CD14-positive monocyte (primary cell): ENCODE measurements at regions not wholly inside any gene's neighbourhood (a gene's known extent, or its start where the extent isn't known, plus 50 kb on each side); places are given as distances from the start of the nearest gene placed in this dataset.

Experiments
- DNase-seq, 3 donors: peaks; one replicate each; pipeline ENCODE4 v3.0.0-alpha.2; 2011 to 2022
- H2AFZ ChIP-seq: 2 replicates; pipeline ENCODE4 v1.6.0; 2012; ENCODE audit warnings: mild to moderate bottlenecking, low read depth, low read length, inconsistent platforms; ENCODE audit not compliant: insufficient read depth, poor library complexity, severe bottlenecking
- H3K27ac ChIP-seq, 2 donors: 1 replicate in 1 of 2; 2 replicates in 1 of 2; pipeline ENCODE4 v1.5.1; 2012 to 2013; ENCODE audit warnings: low read length in 2 of 2, control low read depth in 1 of 2, inconsistent platforms in 1 of 2, low read depth in 1 of 2, mild to moderate bottlenecking in 1 of 2
- H3K27me3 ChIP-seq, 2 donors: one replicate each; pipeline versions ENCODE4 v1.6.0 to v1.6.1; 2011 to 2013; ENCODE audit warnings: low read length in 2 of 2; ENCODE audit not compliant: control insufficient read depth in 2 of 2, insufficient read depth in 2 of 2
- H3K36me3 ChIP-seq, 2 donors: replicated peaks in 1 of 2; 1 replicate in 1 of 2; 2 replicates in 1 of 2; pipeline versions ENCODE4 v1.5.1 to v1.6.1; 2012 to 2013; ENCODE audit warnings: low read length in 2 of 2, control low read depth in 1 of 2, inconsistent platforms in 1 of 2, mild to moderate bottlenecking in 1 of 2; ENCODE audit not compliant: insufficient read depth in 2 of 2, control insufficient read depth in 1 of 2
- H3K4me1 ChIP-seq, 2 donors: 1 replicate in 1 of 2; 2 replicates in 1 of 2; pipeline versions ENCODE4 v1.5.1 to v1.6.1; 2012 to 2013; ENCODE audit warnings: low read length in 2 of 2, control low read depth in 1 of 2, inconsistent platforms in 1 of 2, mild to moderate bottlenecking in 1 of 2, moderate library complexity in 1 of 2; ENCODE audit not compliant: insufficient read depth in 2 of 2, control insufficient read depth in 1 of 2
- H3K4me2 ChIP-seq: replicated peaks from 2 replicates; pipeline ENCODE3; 2012; ENCODE audit warnings: low read length, moderate library complexity, mild to moderate bottlenecking; ENCODE audit not compliant: poor library complexity, severe bottlenecking; ENCODE audit errors: extremely low read depth
- H3K4me3 ChIP-seq, 3 experiments: fragments of 200-600 bp in 1 of 3; sonication (generic) in 1 of 3; replicated peaks in 1 of 3; 1 replicate in 2 of 3; 2 replicates in 1 of 3; pipeline ENCODE4 v1.5.1; 2011 to 2013; ENCODE audit warnings: low read length in 3 of 3, mild to moderate bottlenecking in 3 of 3, control low read depth in 2 of 3, low read depth in 2 of 3, inconsistent platforms in 1 of 3, moderate library complexity in 1 of 3
- H3K79me2 ChIP-seq: 2 replicates; pipeline ENCODE4 v1.6.0; 2012; ENCODE audit warnings: mild to moderate bottlenecking, control low read depth, inconsistent platforms, low read length, moderate library complexity; ENCODE audit not compliant: insufficient read depth
- H3K9ac ChIP-seq: 2 replicates; pipeline ENCODE4 v1.6.0; 2017; ENCODE audit warnings: low read length, mild to moderate bottlenecking; ENCODE audit not compliant: insufficient read depth, poor library complexity, severe bottlenecking
- H3K9me3 ChIP-seq, 2 donors: replicated peaks in 1 of 2; 1 replicate in 1 of 2; 2 replicates in 1 of 2; pipeline versions ENCODE4 v1.5.1 to v1.6.1; 2012 to 2013; ENCODE audit warnings: low read length in 2 of 2, control low read depth in 1 of 2; ENCODE audit not compliant: control insufficient read depth in 1 of 2, insufficient read depth in 1 of 2
- H4K20me1 ChIP-seq: 2 replicates; pipeline ENCODE4 v1.6.0; 2012; ENCODE audit warnings: mild to moderate bottlenecking, low read length, control low read depth, moderate library complexity; ENCODE audit not compliant: insufficient read depth
- H3K27ac Mint-ChIP-seq, 7 donors: one replicate each; pipeline ENCODE4 v1.8.0; 2020; ENCODE audit warnings: mild to moderate bottlenecking in 7 of 7, mixed read lengths in 7 of 7, moderate library complexity in 6 of 7, inconsistent platforms in 2 of 7
- H3K27me3 Mint-ChIP-seq, 3 donors: one replicate each; pipeline ENCODE4 v1.8.0; 2021 to 2022; ENCODE audit warnings: low read depth in 3 of 3, mild to moderate bottlenecking in 3 of 3, mixed read lengths in 3 of 3, moderate library complexity in 3 of 3, inconsistent platforms in 1 of 3
- H3K36me3 Mint-ChIP-seq, 2 donors: one replicate each; pipeline ENCODE4 v1.8.0; 2020; ENCODE audit warnings: mixed read lengths in 2 of 2, inconsistent platforms in 1 of 2, mild to moderate bottlenecking in 1 of 2
- H3K4me1 Mint-ChIP-seq: one replicate; pipeline ENCODE4 v1.8.0; 2020; ENCODE audit warnings: mild to moderate bottlenecking, mixed read lengths
- H3K4me3 Mint-ChIP-seq, 2 donors: one replicate each; pipeline ENCODE4 v1.8.0; 2020; ENCODE audit warnings: mild to moderate bottlenecking in 2 of 2, mixed read lengths in 2 of 2, moderate library complexity in 1 of 2
- H3K9me3 Mint-ChIP-seq, 7 donors: one replicate each; pipeline ENCODE4 v1.8.0; 2020 to 2022; ENCODE audit warnings: mixed read lengths in 7 of 7, mild to moderate bottlenecking in 6 of 7, moderate library complexity in 6 of 7, inconsistent platforms in 2 of 7
- WGBS: methylation state at CpG from one replicate; pipeline ENCODE4 v1.1.5; 2013; ENCODE audit warnings: missing lambda C conversion rate; ENCODE audit not compliant: insufficient coverage; 5-methylcytosine and 5-hydroxymethylcytosine counted together
- intact Hi-C, 2 donors: fragments of 100-400 bp; cut with micrococcal nuclease; formaldehyde crosslinking; loops; one replicate each; pipeline versions ENCODE4 v1.15.0 to v1.15.1; 2023
- TF ChIP-seq, protein P1 (sequence below): fragments of 200-600 bp; IDR thresholded peaks from one replicate; pipeline ENCODE4 v1.8.0; 2022; ENCODE audit warnings: antibody characterized with exemption, mild to moderate bottlenecking

- H3K4me3 Mint-ChIP-seq, result no peak overlapping the region
- H3K27ac ChIP-seq, result no peak overlapping the region
- H3K9me3 Mint-ChIP-seq, result peaks cover 0 to 3% (median 0%) of the 10 kb centered on the region in 7 donors
- peaks cover 4% of the 10 kb centered on the region for H3K4me1 Mint-ChIP-seq
- H3K4me2 ChIP-seq, result no peak overlapping the region
- H3K27ac Mint-ChIP-seq, result no peak overlapping the region
- H3K4me3 ChIP-seq, result no peak overlapping the region
- WGBS, result 7% methylated on average over 4 of the region's 7 CpGs
- no peak overlapping the region for H2AFZ ChIP-seq
- no peaks in the 10 kb centered on the region for H3K27me3 ChIP-seq
- no peaks in the 10 kb centered on the region for H4K20me1 ChIP-seq
- no peaks in the 10 kb centered on the region for H3K79me2 ChIP-seq
- no peak overlapping the region for H3K9ac ChIP-seq
- H3K36me3 ChIP-seq, result no peaks in the 10 kb centered on the region
- intact Hi-C loops, result no loop called here
- peaks cover 0 to 14% (median 7%) of the 10 kb centered on the region in 3 donors for H3K27me3 Mint-ChIP-seq
- H3K4me1 ChIP-seq, result no peaks in the 10 kb centered on the region
- H3K36me3 Mint-ChIP-seq, result no peaks in the 10 kb centered on the region
- TF ChIP-seq, protein P1, sequence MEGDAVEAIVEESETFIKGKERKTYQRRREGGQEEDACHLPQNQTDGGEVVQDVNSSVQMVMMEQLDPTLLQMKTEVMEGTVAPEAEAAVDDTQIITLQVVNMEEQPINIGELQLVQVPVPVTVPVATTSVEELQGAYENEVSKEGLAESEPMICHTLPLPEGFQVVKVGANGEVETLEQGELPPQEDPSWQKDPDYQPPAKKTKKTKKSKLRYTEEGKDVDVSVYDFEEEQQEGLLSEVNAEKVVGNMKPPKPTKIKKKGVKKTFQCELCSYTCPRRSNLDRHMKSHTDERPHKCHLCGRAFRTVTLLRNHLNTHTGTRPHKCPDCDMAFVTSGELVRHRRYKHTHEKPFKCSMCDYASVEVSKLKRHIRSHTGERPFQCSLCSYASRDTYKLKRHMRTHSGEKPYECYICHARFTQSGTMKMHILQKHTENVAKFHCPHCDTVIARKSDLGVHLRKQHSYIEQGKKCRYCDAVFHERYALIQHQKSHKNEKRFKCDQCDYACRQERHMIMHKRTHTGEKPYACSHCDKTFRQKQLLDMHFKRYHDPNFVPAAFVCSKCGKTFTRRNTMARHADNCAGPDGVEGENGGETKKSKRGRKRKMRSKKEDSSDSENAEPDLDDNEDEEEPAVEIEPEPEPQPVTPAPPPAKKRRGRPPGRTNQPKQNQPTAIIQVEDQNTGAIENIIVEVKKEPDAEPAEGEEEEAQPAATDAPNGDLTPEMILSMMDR, result no peak
- H3K9me3 ChIP-seq, result no peaks in the 10 kb centered on the region
- no peak for DNase-seq
These were observed 184.5 kb downstream of the GATA3 start for GRCh38 chr10:8238986-8239385.

GRCh38 chr10:8240861-8241260 is 186.4 kb downstream of the GATA3 start:
- Histone ChIP-seq H3K36me3 (no peaks in the 10 kb centered on the region), H2AFZ (no peak overlapping the region), H3K27ac (no peak overlapping the region), H3K79me2 (no peaks in the 10 kb centered on the region), H3K4me2 (no peak overlapping the region), H3K4me3 (no peak overlapping the region), H3K27me3 (no peaks in the 10 kb centered on the region), H3K9me3 (no peaks in the 10 kb centered on the region), H3K4me1 (no peaks in the 10 kb centered on the region), H3K9ac (no peak overlapping the region), H4K20me1 (no peaks in the 10 kb centered on the region)
- Mint-ChIP-seq H3K9me3 (no peaks in the 10 kb centered on the region), H3K4me3 (no peak overlapping the region), H3K27me3 (peaks cover 2 to 14% (median 6%) of the 10 kb centered on the region in 3 donors), H3K4me1 (peaks cover 4% of the 10 kb centered on the region), H3K27ac (no peak overlapping the region), H3K36me3 (no peaks in the 10 kb centered on the region)
- intact Hi-C loops, result no loop called here
- WGBS, result no CpG with 5 or more reads among the region's 2 CpGs
- TF ChIP-seq, protein P1, result no peak
- no peak for DNase-seq
